ENCODE measurements at regions not wholly inside any gene's neighbourhood (a gene's known extent, or its start where the extent isn't known, plus 50 kb on each side); places are given as distances from the start of the nearest gene placed in this dataset.

GRCh38 chr14:100648474-100649172, 61.4 kb upstream of the BEGAIN start:
- TF ChIP-seq, protein P1, sequence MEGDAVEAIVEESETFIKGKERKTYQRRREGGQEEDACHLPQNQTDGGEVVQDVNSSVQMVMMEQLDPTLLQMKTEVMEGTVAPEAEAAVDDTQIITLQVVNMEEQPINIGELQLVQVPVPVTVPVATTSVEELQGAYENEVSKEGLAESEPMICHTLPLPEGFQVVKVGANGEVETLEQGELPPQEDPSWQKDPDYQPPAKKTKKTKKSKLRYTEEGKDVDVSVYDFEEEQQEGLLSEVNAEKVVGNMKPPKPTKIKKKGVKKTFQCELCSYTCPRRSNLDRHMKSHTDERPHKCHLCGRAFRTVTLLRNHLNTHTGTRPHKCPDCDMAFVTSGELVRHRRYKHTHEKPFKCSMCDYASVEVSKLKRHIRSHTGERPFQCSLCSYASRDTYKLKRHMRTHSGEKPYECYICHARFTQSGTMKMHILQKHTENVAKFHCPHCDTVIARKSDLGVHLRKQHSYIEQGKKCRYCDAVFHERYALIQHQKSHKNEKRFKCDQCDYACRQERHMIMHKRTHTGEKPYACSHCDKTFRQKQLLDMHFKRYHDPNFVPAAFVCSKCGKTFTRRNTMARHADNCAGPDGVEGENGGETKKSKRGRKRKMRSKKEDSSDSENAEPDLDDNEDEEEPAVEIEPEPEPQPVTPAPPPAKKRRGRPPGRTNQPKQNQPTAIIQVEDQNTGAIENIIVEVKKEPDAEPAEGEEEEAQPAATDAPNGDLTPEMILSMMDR (conservative IDR thresholded peaks at IDR 0.05 in 1 of 2, IDR thresholded peaks at IDR 0.05 in 1 of 2; ENCODE audit: low read depth in 1 of 2, low read length in 2 of 2), result no peak
- TF ChIP-seq EZH2 (IDR thresholded peaks at IDR 0.05; ENCODE audit: low read length, missing control alignments), result no peak
